ENCODE measurements at regions not wholly inside any gene's neighbourhood (a gene's known extent, or its start where the extent isn't known, plus 50 kb on each side); places are given as distances from the start of the nearest gene placed in this dataset.

GRCh38 chr11:80718611-80719291 is 1277.9 kb upstream of the TENM4 start:
- CTCF ChIA-PET, result no interaction called here
- intact Hi-C loops (cut with micrococcal nuclease; ENCODE audit: unreplicated experiment) (no loop called here), in situ Hi-C loops (cut with HindIII; ENCODE audit: low pct_unique_long_range_greater_than_20kb, low sequenced_read_pairs) (no loop called here)
- DNase-seq (ENCODE audit: low read depth, low spot score) (no peak), ATAC-seq (no peak)
- no TSS peak for BruUV-seq (replicated peaks)
- POLR2A ChIA-PET, result no interaction called here
- no peak overlapping the region for H3K27ac ChIP-seq (ENCODE audit: low read length)
- H3K9me3 ChIP-seq (ENCODE audit: control insufficient read depth, insufficient read depth, low read depth, low read length), result 0 out of 2 replicates have a peak, but pooled peaks cover 3% of the 10 kb centered on the region
- H3K4me3 ChIP-seq (ENCODE audit: low read depth in 2 of 2, low read length in 2 of 2), result no peak overlapping the region
- H3K27me3 ChIP-seq (ENCODE audit: control insufficient read depth, insufficient read depth, low read length), result no peaks in the 10 kb centered on the region
- TF ChIP-seq POLR2AphosphoS5 (IDR thresholded peaks at IDR 0.05; ENCODE audit: low read depth, low read length) (no peak), TCF7L2 (IDR thresholded peaks at IDR 0.05; ENCODE audit: low read depth, low read length) (no peak), SIN3A (IDR thresholded peaks at IDR 0.05; ENCODE audit: borderline replicate concordance, insufficient read depth, low read depth, low read length) (no peak)
- TF ChIP-seq, protein P1, sequence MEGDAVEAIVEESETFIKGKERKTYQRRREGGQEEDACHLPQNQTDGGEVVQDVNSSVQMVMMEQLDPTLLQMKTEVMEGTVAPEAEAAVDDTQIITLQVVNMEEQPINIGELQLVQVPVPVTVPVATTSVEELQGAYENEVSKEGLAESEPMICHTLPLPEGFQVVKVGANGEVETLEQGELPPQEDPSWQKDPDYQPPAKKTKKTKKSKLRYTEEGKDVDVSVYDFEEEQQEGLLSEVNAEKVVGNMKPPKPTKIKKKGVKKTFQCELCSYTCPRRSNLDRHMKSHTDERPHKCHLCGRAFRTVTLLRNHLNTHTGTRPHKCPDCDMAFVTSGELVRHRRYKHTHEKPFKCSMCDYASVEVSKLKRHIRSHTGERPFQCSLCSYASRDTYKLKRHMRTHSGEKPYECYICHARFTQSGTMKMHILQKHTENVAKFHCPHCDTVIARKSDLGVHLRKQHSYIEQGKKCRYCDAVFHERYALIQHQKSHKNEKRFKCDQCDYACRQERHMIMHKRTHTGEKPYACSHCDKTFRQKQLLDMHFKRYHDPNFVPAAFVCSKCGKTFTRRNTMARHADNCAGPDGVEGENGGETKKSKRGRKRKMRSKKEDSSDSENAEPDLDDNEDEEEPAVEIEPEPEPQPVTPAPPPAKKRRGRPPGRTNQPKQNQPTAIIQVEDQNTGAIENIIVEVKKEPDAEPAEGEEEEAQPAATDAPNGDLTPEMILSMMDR (IDR thresholded peaks at IDR 0.05), result no peak
- TF ChIP-seq, protein P2, sequence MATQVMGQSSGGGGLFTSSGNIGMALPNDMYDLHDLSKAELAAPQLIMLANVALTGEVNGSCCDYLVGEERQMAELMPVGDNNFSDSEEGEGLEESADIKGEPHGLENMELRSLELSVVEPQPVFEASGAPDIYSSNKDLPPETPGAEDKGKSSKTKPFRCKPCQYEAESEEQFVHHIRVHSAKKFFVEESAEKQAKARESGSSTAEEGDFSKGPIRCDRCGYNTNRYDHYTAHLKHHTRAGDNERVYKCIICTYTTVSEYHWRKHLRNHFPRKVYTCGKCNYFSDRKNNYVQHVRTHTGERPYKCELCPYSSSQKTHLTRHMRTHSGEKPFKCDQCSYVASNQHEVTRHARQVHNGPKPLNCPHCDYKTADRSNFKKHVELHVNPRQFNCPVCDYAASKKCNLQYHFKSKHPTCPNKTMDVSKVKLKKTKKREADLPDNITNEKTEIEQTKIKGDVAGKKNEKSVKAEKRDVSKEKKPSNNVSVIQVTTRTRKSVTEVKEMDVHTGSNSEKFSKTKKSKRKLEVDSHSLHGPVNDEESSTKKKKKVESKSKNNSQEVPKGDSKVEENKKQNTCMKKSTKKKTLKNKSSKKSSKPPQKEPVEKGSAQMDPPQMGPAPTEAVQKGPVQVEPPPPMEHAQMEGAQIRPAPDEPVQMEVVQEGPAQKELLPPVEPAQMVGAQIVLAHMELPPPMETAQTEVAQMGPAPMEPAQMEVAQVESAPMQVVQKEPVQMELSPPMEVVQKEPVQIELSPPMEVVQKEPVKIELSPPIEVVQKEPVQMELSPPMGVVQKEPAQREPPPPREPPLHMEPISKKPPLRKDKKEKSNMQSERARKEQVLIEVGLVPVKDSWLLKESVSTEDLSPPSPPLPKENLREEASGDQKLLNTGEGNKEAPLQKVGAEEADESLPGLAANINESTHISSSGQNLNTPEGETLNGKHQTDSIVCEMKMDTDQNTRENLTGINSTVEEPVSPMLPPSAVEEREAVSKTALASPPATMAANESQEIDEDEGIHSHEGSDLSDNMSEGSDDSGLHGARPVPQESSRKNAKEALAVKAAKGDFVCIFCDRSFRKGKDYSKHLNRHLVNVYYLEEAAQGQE (IDR thresholded peaks at IDR 0.05; ENCODE audit: insufficient read depth in 1 of 2, low read depth in 2 of 2, low read length in 1 of 2), result no peak
- H3K36me3 ChIP-seq (ENCODE audit: control insufficient read depth, insufficient read depth, low read length), result no peaks in the 10 kb centered on the region
- no peaks in the 10 kb centered on the region; the same call in 1 of the 2 replicates for H3K4me1 ChIP-seq (ENCODE audit: control insufficient read depth, insufficient read depth, low read length)

DNA sequence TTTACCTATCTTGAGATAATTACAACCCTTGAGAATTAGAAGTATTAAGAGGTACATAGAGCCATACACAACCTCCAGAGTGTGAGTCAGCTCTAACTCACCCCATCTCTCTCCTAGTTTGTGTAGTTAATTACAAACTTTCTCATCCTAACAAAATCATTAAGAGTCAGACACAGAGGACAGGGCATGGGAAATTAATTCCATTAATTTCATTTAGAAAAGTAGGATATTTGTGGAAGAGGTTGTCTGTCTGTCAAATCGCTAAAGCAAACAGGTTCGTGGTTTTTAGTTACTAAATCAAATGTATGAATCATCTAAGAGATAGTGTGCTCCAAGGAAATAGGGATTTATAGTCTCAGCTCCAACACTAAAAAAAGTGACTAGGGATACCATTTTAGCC is 1261.4 kb upstream of the TENM4 start:
- H3K4me1 ChIP-seq (ENCODE audit: control insufficient read depth, insufficient read depth, low read length), result peaks cover 23% of the 10 kb centered on the region
- H3K36me3 ChIP-seq (ENCODE audit: control insufficient read depth, insufficient read depth, low read length), result no peaks in the 10 kb centered on the region
- TF ChIP-seq, protein P1 (IDR thresholded peaks at IDR 0.05), result no peak
- no peak for TF ChIP-seq POLR2AphosphoS5 (IDR thresholded peaks at IDR 0.05; ENCODE audit: low read depth, low read length)
- TF ChIP-seq, protein P2 (IDR thresholded peaks at IDR 0.05; ENCODE audit: insufficient read depth in 1 of 2, low read depth in 2 of 2, low read length in 1 of 2), result no peak
- TF ChIP-seq SIN3A (IDR thresholded peaks at IDR 0.05; ENCODE audit: borderline replicate concordance, insufficient read depth, low read depth, low read length), result no peak
- TF ChIP-seq TCF7L2 (IDR thresholded peaks at IDR 0.05; ENCODE audit: low read depth, low read length), result no peak
- no peaks in the 10 kb centered on the region for H3K27me3 ChIP-seq (ENCODE audit: control insufficient read depth, insufficient read depth, low read length)
- CTCF ChIA-PET, result no interaction called here
- DNase-seq (ENCODE audit: low read depth, low spot score), result no peak
- H3K4me3 ChIP-seq (ENCODE audit: low read depth in 2 of 2, low read length in 2 of 2), result no peak overlapping the region
- H3K27ac ChIP-seq (ENCODE audit: low read length), result peak overlapping the region; percentile 82
- no peak for ATAC-seq
- H3K9me3 ChIP-seq (ENCODE audit: control insufficient read depth, insufficient read depth, low read depth, low read length), result no peaks in the 10 kb centered on the region
- POLR2A ChIA-PET, result no interaction called here
- BruUV-seq (replicated peaks), result no TSS peak
- intact Hi-C loops (cut with micrococcal nuclease; ENCODE audit: unreplicated experiment) (loop anchor here (10.0 kb wide), 1 partner anchor 197 kb away; no protein-coding TSS in a partner anchor), in situ Hi-C loops (cut with HindIII; ENCODE audit: low pct_unique_long_range_greater_than_20kb, low sequenced_read_pairs) (no loop called here)

Data from Panc1 (cell line).